HepG2 (cell line): ENCODE measurements at regions not wholly inside any gene's neighbourhood (a gene's known extent, or its start where the extent isn't known, plus 50 kb on each side); places are given as distances from the start of the nearest gene placed in this dataset.

ENCODE experiments used
- ATF7-NPFF ChIP-seq: sonication (generic); formaldehyde crosslinking; IDR thresholded peaks from 2 replicates; pipeline ENCODE4 v1.8.1; 2023; ENCODE audit warnings: mild to moderate bottlenecking, low read depth, missing genetic modification reagents, moderate library complexity
- ATRX ChIP-seq: sonication (generic); formaldehyde crosslinking; IDR thresholded peaks from 2 replicates; pipeline ENCODE4 v1.4.0; 2020; ENCODE audit warnings: missing genetic modification reagents, borderline replicate concordance
- HIVEP1 ChIP-seq: sonication (generic); formaldehyde crosslinking; IDR thresholded peaks from 2 replicates; pipeline ENCODE4 v1.4.0; 2020; ENCODE audit warnings: mild to moderate bottlenecking, missing genetic modification reagents
- NR2F1 ChIP-seq, 2 experiments: fragments of 450-650 bp in 1 of 2; formaldehyde crosslinking in 1 of 2; IDR thresholded peaks; 2 replicates each; pipeline versions ENCODE4 v1.5.0 to v1.6.1; 2016 to 2020; ENCODE audit warnings: mild to moderate bottlenecking in 1 of 2, missing compliant biosample characterization in 1 of 2, missing genetic modification reagents in 1 of 2, moderate library complexity in 1 of 2
- SOX13 ChIP-seq, 3 experiments: fragments of 450-650 bp in 1 of 3; sonication (generic) in 1 of 3; formaldehyde crosslinking in 1 of 3; IDR thresholded peaks in 2 of 3; conservative IDR thresholded peaks in 1 of 3; 2 replicates each; pipeline versions ENCODE4 v1.5.0 to v1.6.1; 2016 to 2020; ENCODE audit warnings: antibody characterized with exemption in 1 of 3, mild to moderate bottlenecking in 1 of 3, missing compliant biosample characterization in 1 of 3, missing genetic modification reagents in 1 of 3, moderate library complexity in 1 of 3
- TBP ChIP-seq: sonication (generic); formaldehyde crosslinking; IDR thresholded peaks from 2 replicates; pipeline ENCODE4 v1.5.0; 2020; ENCODE audit warnings: missing genetic modification reagents
- THYN1 ChIP-seq: sonication (generic); formaldehyde crosslinking; IDR thresholded peaks from 2 replicates; pipeline ENCODE4 v1.8.1; 2023; ENCODE audit warnings: low read depth, mild to moderate bottlenecking, moderate library complexity, missing genetic modification reagents, borderline replicate concordance
- U2AF2 ChIP-seq: fragments of 200-400 bp; formaldehyde crosslinking; IDR thresholded peaks from 2 replicates; pipeline ENCODE4 v1.6.1; 2017; ENCODE audit warnings: low read depth, mild to moderate bottlenecking, low read length
- ZNF788 ChIP-seq: sonication (generic); formaldehyde crosslinking; IDR thresholded peaks from 2 replicates; pipeline ENCODE4 v1.5.0; 2020; ENCODE audit warnings: mild to moderate bottlenecking, missing genetic modification reagents, borderline replicate concordance
- TF ChIP-seq, protein P1 (sequence below), 2 experiments: fragments of 450-650 bp in 1 of 2; sonication (generic) in 1 of 2; formaldehyde crosslinking in 1 of 2; IDR thresholded peaks; 2 replicates each; pipeline versions ENCODE4 v1.6.1 to v1.8.0; 2016 to 2022; ENCODE audit warnings: antibody characterized with exemption in 1 of 2, mild to moderate bottlenecking in 1 of 2, missing genetic modification reagents in 1 of 2
- TF ChIP-seq, protein P2 (sequence below): IDR thresholded peaks from 2 replicates; pipeline ENCODE4 v1.6.1; 2016; ENCODE audit warnings: missing genetic modification reagents, missing compliant biosample characterization
- TF ChIP-seq, protein P3 (sequence below): sonication (generic); formaldehyde crosslinking; IDR thresholded peaks from 2 replicates; pipeline ENCODE4 v1.4.0; 2020; ENCODE audit warnings: missing genetic modification reagents
- TF ChIP-seq, protein P4 (sequence below): sonication (generic); formaldehyde crosslinking; IDR thresholded peaks from 2 replicates; pipeline ENCODE4 v1.4.0; 2020; ENCODE audit warnings: mild to moderate bottlenecking, missing genetic modification reagents, borderline replicate concordance

DNA sequence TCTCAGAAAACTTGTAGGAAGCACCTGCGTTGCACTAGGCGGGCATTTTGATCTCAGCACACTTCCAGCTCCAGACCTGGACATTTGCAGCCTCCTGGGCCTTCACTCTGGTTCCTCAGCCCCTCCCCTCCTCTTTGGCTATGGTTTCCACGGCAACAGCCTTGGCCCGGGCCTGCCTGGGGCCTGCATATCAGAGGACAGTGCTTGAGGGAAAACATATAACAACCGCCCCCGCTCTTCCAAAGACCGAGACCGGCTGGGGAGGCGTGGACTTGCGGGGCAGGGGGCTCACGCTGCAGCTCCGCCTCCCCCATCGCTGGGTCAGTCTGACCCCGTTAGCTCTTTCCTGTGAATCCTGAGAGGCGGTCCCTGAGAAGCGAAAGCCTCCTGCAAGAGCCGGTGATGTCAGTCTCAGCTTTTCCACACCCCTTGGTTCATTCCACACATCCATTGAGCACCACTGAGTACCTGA, 125.7 kb upstream of the PEG3 start (continued):
- TF ChIP-seq, protein P1, sequence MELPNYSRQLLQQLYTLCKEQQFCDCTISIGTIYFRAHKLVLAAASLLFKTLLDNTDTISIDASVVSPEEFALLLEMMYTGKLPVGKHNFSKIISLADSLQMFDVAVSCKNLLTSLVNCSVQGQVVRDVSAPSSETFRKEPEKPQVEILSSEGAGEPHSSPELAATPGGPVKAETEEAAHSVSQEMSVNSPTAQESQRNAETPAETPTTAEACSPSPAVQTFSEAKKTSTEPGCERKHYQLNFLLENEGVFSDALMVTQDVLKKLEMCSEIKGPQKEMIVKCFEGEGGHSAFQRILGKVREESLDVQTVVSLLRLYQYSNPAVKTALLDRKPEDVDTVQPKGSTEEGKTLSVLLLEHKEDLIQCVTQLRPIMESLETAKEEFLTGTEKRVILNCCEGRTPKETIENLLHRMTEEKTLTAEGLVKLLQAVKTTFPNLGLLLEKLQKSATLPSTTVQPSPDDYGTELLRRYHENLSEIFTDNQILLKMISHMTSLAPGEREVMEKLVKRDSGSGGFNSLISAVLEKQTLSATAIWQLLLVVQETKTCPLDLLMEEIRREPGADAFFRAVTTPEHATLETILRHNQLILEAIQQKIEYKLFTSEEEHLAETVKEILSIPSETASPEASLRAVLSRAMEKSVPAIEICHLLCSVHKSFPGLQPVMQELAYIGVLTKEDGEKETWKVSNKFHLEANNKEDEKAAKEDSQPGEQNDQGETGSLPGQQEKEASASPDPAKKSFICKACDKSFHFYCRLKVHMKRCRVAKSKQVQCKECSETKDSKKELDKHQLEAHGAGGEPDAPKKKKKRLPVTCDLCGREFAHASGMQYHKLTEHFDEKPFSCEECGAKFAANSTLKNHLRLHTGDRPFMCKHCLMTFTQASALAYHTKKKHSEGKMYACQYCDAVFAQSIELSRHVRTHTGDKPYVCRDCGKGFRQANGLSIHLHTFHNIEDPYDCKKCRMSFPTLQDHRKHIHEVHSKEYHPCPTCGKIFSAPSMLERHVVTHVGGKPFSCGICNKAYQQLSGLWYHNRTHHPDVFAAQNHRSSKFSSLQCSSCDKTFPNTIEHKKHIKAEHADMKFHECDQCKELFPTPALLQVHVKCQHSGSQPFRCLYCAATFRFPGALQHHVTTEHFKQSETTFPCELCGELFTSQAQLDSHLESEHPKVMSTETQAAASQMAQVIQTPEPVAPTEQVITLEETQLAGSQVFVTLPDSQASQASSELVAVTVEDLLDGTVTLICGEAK (IDR thresholded peaks at IDR 0.05) = no peak
- TF ChIP-seq, protein P1 (CRISPR knock-in tag; IDR thresholded peaks at IDR 0.05) = peak; percentile 28; the same call in 1 of the 2 replicates
- TF ChIP-seq SOX13 (IDR thresholded peaks at IDR 0.05) (no peak), SOX13 (CRISPR knock-in tag; conservative IDR thresholded peaks at IDR 0.05 in 1 of 2, IDR thresholded peaks at IDR 0.05 in 1 of 2) (peak in 1 of 2 experiments; percentile 17; a peak in 2 of 4 replicates), U2AF2 (no peak), THYN1 (CRISPR knock-in tag) (0 out of 2 replicates have a peak, but pooled peaks have one; percentile 44), ATRX (CRISPR knock-in tag) (no peak), ZNF788 (CRISPR knock-in tag) (peak; percentile 42; the same call in 1 of the 2 replicates), TBP (CRISPR knock-in tag) (no peak), NR2F1 (CRISPR knock-in tag; IDR thresholded peaks at IDR 0.05) (no peak; a peak in 1 of 4 replicates), ATF7-NPFF (no peak), HIVEP1 (CRISPR knock-in tag) (no peak)
- TF ChIP-seq, protein P2, sequence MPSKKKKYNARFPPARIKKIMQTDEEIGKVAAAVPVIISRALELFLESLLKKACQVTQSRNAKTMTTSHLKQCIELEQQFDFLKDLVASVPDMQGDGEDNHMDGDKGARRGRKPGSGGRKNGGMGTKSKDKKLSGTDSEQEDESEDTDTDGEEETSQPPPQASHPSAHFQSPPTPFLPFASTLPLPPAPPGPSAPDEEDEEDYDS (CRISPR knock-in tag) = peak; percentile 37; the same call in 1 of the 2 replicates
- TF ChIP-seq, protein P3, sequence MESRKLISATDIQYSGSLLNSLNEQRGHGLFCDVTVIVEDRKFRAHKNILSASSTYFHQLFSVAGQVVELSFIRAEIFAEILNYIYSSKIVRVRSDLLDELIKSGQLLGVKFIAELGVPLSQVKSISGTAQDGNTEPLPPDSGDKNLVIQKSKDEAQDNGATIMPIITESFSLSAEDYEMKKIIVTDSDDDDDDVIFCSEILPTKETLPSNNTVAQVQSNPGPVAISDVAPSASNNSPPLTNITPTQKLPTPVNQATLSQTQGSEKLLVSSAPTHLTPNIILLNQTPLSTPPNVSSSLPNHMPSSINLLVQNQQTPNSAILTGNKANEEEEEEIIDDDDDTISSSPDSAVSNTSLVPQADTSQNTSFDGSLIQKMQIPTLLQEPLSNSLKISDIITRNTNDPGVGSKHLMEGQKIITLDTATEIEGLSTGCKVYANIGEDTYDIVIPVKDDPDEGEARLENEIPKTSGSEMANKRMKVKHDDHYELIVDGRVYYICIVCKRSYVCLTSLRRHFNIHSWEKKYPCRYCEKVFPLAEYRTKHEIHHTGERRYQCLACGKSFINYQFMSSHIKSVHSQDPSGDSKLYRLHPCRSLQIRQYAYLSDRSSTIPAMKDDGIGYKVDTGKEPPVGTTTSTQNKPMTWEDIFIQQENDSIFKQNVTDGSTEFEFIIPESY (CRISPR knock-in tag) = peak; percentile 20; the same call in 1 of the 2 replicates
- TF ChIP-seq, protein P4, sequence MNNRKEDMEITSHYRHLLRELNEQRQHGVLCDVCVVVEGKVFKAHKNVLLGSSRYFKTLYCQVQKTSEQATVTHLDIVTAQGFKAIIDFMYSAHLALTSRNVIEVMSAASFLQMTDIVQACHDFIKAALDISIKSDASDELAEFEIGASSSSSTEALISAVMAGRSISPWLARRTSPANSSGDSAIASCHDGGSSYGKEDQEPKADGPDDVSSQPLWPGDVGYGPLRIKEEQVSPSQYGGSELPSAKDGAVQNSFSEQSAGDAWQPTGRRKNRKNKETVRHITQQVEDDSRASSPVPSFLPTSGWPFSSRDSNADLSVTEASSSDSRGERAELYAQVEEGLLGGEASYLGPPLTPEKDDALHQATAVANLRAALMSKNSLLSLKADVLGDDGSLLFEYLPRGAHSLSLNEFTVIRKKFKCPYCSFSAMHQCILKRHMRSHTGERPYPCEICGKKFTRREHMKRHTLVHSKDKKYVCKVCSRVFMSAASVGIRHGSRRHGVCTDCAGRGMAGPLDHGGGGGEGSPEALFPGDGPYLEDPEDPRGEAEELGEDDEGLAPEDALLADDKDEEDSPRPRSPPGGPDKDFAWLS = no peak
